HG02610 (cell line): ENCODE measurements at regions not wholly inside any gene's neighbourhood (a gene's known extent, or its start where the extent isn't known, plus 50 kb on each side); places are given as distances from the start of the nearest gene placed in this dataset.

ENCODE experiments used
- ATAC-seq: cut with Tn5 transposase; IDR thresholded peaks from one replicate; pipeline ENCODE4 v1.9.1; 2021; ENCODE audit warnings: mild to moderate bottlenecking, moderate library complexity; ENCODE audit not compliant: unreplicated experiment

DNA sequence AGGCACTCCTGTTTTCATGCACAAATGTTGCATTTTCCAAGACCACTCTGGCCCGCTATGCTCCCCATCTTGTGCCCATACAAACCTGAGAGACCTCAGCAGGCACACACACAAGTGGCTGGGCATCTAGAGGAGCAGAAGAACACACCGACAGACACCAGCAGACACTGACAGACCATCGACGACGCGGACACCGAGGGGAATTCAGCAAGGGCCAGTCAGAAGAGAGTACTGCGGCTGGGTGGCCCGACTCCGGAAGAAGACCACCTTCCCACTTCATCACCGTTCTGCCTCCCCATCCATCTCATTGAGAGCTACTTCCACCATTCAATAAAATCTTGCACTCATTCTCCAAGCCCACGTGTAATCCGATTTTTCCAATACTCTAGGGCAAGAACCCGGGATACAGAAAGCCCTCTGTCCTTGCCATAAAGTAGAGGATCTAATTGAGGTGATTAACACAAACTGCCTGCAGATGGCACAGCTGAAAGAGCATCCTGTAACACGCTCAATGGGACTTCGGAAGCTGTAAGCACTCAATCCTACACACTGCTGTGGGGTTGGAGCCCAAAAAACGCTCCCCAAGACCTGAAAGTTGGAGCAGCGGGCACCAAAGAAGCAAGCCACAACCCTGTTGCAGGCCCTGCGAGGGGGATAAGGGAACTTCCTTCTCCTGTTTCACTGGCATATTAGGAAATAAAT is 780.9 kb downstream of the ARAP2 start:
- ATAC-seq: no peak

DNA sequence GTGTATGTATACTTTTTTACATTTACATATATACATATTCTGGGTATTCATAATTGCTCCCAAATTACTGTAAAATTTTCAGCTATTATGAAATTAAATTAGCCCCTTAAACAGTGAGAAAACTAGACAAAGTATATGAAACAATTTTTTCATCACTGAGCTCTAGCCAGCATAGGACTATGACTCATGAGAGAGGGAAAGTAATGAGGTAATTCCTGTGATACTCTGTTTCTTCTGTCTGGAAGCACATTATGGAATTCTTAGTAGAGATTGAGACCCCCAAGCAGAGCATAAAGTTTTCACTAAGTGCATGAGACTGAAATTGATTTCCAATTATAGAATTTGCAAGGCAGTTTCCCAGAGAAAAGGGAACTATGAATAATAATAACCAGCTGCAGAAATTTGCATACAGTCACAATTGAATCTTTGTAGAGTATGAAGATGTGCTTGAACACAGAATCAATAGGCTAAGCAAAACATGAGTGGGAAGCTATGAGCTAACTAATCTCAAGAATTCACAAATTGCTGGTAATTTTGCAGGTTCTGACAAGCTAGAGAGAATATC is 779.3 kb downstream of the ARAP2 start:
- no peak for ATAC-seq

DNA sequence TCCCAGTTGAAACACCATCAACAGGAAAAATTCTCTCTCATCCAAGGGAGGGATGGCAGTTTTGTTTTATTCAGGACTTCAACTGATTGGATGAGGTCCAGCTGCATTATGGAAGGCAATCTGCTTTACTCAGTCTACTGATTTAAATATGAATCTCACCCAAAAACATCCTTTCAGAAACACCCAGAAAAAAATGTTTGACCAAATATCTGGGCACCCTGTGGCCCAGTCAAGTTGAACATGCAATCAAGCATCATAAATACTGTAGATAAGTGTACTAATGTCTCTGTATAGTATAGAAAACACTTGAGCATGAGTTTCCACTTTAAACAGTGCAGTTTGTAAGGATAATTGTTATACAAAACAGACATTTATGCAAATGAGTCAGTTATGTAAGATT is 753.2 kb downstream of the ARAP2 start:
- no peak for ATAC-seq

DNA sequence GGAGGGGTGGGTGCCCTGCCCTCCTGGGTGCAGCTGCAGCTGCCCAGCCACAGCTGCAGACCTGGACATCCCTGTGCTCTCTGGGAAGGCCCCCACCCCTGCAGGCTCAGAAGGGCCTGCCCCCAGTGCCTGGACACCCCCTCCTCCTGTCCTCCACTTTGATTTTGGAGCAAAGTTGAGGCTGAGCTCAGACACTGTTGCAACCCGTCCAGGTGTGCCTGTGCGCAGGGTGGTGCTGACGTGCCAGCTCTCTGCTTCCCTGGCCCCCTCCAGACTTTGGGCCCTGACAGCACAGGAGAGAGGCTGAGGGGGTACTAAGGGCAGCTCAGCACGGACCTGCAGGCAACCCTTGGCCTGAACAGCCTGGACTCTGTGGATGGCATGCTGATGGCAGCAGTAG is 750.3 kb downstream of the ARAP2 start:
- ATAC-seq: no peak

DNA sequence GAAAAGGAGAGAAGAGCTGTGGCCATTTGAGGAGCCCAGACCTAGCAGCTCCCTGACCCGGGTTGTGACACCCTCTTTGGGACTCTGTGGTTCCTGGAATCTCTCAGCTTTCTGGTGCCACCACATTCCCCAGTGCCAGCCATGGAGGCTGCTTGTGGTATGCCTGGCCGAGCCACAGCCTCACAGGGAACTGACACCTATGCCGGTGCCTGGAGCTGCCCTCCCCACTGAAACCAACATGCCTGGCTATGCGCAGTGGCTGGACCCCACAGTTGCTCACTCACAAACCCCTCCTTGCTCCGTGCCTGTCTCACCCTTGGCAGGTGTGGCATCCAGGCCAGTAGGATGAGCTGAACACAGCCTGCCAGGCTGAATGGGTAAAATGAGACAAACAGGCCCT is 749.4 kb downstream of the ARAP2 start:
- no peak for ATAC-seq

DNA sequence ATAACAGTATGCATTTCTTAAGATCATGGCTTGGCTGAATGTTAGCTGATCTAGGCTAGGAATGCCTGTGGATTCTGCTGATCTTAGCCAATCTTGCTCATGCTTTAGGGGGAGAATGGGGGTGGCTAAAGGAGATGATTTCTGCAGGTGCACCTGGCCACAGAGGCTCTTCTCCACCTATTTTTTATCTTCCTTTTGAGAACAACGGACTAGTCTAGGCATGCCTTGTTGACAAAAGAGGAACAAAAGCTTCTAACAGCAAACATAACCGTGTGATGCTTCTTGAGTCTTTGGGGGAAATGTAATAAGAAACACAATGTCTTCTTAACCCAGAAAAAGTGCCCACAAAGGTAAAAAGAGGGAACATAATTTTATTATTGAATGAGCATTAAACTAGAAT is 743.5 kb downstream of the ARAP2 start:
- peak; percentile 82 for ATAC-seq

DNA sequence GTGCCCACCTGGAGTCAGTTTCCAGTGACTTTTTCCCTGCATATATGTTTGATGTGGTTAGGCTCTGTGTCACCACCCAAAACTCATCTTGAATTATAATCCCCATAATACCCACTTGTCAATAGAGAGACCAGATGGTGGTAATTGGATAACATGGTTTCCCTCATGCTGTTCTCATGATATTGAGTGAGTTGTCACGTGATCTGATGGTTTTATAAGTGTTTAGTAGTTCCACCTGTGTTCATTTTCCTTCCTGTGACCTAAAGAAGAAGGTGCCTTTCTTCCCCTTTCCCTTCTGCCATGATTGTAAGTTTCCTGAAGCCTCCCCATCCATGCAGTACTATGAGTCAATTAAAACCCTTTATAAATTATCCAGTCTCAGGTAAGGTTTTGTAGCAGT is 740.9 kb downstream of the ARAP2 start:
- no peak for ATAC-seq

DNA sequence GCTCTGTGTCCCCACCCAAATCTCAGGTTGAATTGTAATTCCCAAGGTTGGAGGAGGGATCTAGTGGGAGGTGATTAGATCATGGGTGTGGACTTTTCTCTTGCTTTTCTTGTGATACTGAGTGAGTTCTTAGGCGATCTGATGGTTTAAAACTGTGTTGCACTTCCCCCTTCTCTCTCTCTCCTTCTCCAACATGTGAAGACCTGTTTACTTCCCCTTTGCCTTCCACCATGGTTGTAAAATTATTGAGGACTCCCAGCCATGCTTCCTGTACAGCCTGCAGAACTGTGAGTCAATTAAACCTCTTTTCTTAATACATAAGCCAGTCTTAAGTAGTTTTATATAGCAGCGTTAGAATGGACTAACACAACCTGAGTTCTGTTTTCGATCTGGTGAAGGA is 738.2 kb downstream of the ARAP2 start:
- no peak for ATAC-seq

DNA sequence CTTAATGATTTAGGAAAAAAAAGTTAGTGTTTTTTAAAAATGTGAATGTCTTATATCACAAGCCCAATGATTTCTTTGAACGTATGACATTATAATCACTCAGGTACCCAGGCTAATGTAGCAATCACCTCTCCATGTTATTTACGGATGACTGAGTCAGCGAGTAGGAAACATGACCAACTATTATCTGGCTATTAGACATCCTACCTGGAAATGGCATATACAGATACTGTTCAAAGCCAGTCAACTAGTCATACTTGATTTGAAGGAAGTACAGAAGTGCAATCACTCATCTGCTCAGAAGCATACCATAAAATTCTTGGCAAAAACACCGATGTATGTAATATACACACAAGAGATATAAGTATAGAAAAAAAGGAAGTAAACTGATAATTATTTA is 732.5 kb downstream of the ARAP2 start:
- no peak for ATAC-seq

DNA sequence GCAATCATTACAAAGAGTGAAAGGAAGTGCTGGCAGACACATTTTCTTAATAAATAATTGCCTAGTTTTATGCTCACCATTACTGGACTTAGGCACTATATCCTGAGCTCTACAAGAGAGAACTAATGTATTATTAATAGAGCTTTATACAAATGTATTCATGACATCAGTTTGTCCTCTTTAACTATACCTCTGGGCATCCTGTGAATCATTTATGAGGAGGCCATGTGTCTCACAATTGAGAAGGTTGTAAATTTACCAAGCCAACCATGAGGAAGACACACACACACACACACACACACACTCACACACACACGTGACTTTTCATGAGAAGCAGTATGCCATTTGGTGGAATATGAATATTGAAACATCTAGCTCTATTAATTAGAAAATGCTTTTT is 728.2 kb downstream of the ARAP2 start:
- no peak for ATAC-seq

DNA sequence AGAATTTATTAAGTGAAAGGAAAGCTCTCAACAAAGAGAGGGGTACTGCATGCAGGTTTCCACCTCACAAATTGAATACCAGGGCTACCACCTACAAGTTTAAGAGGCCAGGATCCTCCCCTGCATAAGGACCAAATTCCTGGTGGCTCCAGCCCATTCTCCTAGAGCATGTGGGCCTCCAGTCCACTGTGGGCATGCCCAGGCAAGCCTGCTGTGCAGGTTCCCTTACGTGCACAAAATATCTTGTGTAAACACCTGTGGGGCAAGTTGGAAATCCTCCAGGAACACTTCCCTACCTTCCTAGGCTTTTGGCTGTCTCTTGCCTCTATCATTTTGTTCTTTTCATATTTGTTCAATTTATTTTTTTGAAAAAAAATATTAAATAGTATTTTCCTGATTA is 724.3 kb downstream of the ARAP2 start:
- no peak for ATAC-seq

DNA sequence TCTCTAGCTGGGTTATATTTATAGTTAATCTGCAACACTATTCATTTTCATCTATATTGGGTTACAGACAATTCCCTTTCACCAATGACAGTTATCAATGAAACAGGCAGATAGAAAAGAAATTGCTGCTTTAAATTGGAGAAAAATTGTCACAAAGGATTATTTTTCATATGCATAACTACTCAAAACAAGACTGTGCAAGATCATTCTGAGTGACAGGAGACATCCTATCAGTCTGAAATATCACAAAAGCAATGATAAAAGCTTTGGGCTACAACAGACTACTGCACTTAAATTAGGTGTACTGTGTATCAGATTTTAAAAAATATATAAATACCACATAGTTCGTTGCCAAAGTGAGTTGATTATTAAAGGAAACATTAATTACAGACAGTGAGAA is 722.6 kb downstream of the ARAP2 start:
- ATAC-seq: no peak

DNA sequence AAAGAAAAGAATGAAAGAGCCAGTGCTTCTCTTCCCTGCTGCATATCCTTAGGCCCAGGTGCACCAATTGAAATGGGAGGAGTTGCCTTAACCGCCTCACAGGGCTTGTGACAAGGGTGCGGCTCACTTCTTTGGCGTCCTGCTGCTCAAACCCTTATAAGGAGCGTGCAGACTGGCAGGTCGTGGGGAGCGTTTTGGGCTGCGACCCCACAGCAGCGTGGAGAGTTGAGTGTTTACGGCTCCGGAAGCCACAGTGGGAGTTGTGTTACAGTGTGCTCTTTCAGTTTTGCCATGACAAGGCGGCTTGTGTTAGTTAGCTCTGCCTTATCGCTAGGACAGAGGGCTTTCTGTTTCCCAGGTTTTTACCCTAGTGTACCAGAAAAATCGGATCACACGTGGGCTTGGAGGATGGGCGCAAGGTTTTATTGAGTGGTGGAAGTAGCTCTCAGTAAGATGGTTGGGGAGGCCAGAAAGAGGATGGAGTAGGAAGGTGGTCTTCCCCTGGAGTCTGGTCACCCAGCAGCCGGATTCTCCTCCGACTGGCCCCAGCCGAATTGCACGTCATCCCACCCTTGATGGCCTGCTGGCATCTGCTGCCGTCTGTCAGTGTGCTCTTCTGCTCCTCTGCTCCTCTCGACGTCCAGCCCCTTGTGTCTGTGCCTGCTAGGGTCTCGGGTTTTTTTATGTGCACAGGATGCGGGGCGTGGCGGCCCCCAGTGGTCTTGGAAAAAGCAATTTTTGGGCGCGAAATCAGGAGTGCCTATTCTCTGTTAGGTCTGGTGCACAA is 718.9 kb downstream of the ARAP2 start:
- ATAC-seq: no peak

DNA sequence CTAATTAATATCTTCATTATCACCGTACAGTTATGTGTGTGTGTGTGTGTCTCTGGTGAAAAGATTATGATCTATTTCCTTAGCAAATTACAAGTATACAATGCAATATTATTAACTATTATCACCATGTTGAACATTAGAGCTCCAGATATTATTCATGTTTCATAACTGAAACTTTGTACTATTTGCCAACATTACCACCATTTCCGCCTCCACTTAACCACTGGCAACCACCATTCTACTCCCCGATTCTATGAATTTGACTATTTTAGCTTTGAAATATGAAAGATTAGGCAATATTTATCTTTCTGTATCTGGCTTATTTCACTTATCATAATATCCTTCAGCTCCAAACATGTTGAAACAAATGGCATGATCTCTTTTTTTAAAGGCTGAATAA is 717.9 kb downstream of the ARAP2 start:
- no peak for ATAC-seq

DNA sequence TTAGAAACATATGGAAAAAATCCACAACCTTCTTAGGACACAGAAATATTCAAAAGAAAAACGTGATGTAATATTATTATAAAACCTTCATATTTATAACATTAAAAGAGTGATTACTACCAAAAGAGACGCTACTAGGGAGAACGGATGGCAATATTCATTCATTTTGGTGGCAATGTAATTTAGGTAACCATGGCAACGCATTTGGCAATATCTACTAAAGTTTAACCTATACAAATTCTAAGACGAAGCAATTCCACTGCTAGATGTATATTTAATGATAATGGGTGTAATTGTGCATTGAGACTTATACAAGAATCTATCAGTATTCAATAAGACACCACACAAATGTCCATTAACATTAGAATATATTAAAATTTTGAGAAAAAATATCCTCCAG is 709.4 kb downstream of the ARAP2 start:
- no peak for ATAC-seq

DNA sequence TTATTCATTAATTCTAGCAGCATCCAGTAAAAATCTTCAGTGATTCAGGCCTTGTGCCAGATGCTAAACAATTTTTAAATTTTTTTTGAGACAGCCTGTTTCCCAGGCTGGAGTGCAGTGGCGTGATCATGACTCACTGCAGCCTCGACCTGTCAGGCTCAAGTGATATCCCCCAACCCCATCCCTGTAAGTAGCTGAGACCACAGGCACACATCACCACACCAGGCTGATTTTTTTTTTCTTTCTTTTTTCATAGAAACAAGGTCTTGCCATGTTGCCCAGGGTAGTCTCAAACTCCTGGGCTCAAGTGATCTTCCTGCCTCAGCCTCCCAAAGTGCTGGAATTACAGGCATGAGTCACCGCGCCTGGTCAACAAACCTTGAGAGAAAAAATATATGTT is 705.5 kb downstream of the ARAP2 start:
- ATAC-seq: no peak

DNA sequence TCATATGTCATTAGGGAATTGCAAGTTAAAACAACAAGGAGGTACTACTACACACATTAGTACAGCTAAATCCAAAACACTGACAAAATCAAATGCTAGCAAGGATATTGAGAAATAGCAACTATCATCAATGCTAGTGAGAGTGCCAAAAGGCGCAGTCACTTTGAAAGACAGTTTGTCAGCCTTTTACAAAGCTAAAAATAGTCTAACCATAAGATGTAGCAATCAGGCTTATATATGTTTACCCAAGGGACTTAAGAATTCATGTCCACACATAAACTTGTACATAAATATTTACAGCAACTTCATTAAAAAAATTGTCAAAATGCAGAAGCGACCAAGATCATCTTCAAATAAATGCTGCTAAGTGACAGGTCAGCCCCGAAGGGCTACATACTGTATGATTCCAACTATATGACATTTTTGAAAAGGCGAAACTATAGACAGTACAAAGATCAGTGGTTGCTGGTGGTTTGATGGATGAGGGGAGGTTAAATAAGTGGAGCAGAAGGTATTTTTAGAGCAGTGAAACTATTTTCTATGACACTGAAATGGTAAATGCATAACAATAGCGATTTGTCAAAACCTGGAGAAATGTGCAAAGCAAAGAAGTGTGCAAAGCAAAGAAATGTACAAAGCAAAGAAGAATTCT is 704.8 kb downstream of the ARAP2 start:
- ATAC-seq: no peak

DNA sequence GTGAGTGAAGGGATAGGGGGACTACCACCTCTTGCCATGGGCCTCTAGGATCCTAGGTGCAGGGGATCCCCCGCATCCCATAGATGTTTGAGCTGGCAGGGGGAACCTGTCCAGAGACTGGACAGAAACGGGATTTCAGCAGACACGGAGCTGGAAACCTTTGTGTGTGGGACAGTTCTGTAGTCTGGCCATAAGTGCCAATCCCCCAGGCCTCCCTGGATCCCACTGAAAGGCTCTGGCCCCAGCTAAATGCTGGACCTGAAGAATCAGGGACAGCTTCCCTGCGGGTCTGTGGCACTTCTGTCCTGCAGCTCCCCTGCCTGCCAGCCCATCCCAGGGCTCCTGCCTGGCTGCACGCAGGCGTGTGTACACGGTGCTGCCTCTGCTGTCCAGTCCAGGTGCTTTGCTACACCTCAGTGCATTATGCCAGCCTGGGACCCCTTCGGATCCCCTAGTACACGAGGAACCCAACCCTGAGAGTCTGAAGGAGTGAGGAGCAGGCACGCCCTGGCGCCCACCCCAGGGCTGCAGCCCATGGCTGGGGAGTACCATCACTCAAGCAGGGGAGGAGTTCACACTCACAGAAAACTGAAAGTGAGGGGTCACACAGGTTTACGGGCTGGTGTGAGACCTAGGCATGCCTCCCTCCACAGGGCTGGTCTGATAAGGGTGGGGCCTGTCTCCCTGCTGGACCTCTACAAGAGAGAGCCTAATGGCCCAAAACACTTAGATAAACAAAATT is 703.0 kb downstream of the ARAP2 start:
- no peak for ATAC-seq

DNA sequence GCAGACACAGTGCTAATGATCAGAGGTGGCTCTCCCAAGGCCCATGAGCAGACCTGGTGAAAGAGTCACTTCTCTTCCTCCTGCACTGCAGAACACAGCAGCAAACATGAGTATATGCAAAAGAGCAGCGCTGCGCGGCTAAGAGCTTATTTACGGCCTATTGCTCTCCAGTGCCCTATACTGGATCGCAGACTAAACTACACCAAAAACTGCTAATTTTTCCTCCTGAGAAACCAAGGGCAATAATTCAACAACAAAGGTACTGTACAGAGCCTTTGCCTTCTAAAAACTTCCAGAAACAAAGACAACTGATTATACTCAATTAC is 702.5 kb downstream of the ARAP2 start:
- ATAC-seq: no peak

DNA sequence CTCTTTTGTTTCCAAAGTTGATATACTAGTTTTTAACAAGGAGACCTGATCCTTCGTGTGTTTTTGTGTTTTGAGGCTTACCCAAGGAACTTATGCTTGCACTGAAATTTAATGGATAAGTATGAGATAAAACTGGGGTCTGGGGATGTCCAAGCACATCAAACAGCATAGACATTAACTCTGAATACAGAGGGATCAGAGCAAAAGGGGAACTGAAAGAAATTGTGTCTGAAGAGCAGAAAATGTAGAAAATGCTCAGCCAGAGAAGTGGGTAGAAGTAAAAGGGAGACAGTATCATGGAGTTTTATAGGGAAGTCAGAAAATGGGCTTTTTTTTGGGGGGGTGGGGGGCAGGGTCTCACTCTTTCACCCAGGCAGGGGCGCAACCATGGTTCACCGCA is 695.4 kb downstream of the ARAP2 start:
- ATAC-seq: no peak

DNA sequence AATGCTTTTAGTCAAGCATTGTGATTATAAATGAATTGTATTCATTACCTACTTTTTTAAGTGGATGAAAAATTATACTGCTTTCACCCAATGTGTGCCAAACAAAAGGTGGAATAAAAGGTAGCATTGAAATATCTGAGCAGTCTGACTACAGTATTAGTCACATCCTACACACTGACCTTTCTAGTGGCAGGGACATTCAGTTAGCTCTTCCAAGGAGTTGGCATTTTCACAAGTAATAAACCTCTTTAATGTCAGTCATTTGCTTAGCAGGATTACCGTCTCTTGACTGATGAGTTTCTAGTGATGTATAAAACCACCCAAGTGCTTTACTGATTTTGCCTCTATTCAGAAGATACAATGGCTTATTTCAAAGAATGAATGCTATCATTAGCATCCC is 687.9 kb downstream of the ARAP2 start:
- ATAC-seq: no peak
